ENCODE measurements at regions not wholly inside any gene's neighbourhood (a gene's known extent, or its start where the extent isn't known, plus 50 kb on each side); places are given as distances from the start of the nearest gene placed in this dataset.

DNA sequence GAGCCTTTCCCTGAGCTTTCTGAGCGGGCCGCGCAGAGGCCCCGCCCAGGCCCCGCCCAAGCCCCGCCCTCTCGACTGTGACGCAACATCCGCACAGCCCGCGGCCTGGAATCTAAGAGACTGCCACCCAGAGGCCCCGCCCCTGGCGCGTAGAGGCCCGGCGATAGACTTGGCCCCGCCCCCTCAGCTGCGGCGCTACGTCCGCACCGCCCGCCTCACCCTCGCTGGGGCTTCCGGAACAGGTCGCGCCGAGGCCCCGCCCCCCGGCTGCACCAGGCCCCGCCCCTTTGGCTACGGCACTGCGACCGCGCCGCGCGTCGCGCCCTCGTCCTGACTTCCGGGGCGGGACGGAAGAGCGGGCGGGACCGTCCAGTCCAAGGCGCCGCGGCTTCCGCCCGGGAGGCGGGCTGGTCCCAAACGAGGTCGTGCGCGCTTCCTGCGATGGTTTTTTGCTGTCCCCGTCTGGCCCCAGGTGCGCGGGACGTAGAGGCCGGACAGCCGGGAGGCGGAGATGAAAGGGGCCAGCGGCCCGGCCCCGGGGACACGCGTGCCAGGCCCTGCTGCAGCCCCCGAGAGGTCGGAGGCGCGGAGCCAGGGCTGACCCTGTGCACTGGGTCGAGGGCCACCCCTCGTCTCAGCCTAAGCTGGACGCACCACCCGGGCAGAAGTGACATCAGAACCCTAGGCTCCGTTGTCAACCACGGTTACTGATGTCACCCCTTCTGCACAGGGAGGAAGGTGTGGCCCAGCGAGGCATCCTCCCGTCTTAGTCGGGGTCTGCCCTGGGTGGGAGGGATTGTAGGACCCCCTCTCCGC, 59.0 kb upstream of the WNT7B start:
- Mint-ChIP-seq H3K9me3 (no peaks in the 10 kb centered on the region), H3K27me3 (no peaks in the 10 kb centered on the region), H3K4me3 (peak overlapping the region; percentile 85 to 94 (median 92)), H3K36me3 (no peaks in the 10 kb centered on the region), H3K27ac (peak overlapping the region; percentile 86 to 96 (median 94)), H3K4me1 (peaks cover 8 to 13% (median 10%) of the 10 kb centered on the region in 3 donors)

- peak overlapping the region; percentile 25 to 96 (median 94) for H3K27ac Mint-ChIP-seq
- H3K4me3 Mint-ChIP-seq = peak overlapping the region; percentile 85 to 94 (median 92)
- peaks cover 8 to 13% (median 10%) of the 10 kb centered on the region in 3 donors for H3K4me1 Mint-ChIP-seq
- H3K9me3 Mint-ChIP-seq = no peaks in the 10 kb centered on the region
- no peaks in the 10 kb centered on the region for H3K27me3 Mint-ChIP-seq
- H3K36me3 Mint-ChIP-seq = no peaks in the 10 kb centered on the region
Measured at GRCh38 chr22:46036558-46037408, 59.8 kb upstream of the WNT7B start.

DNA sequence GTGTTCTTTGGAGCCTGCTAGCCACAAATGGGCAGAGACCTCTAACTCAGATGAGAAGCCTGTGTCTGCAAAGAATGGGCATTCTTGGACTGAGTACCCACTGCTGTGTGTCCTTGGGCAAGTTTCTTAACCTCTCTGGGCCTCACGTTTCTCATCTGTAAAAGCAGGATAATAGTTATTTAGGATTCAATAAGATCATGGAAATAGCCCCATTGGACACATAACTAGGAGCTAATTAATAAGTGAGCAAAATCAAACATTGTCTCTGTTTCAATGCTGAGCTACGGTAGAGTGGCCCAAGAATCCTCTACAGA, 61.2 kb upstream of the WNT7B start:
- no peaks in the 10 kb centered on the region for H3K36me3 Mint-ChIP-seq
- no peaks in the 10 kb centered on the region for H3K9me3 Mint-ChIP-seq
- no peak overlapping the region for H3K27ac Mint-ChIP-seq
- H3K4me1 Mint-ChIP-seq = peaks cover 8 to 13% (median 10%) of the 10 kb centered on the region in 3 donors
- H3K4me3 Mint-ChIP-seq = peak overlapping the region in 1 of 4 donors; percentile 62
- H3K27me3 Mint-ChIP-seq = no peaks in the 10 kb centered on the region

GRCh38 chr22:46038516-46039430, 61.8 kb upstream of the WNT7B start:
- Mint-ChIP-seq H3K36me3 (no peaks in the 10 kb centered on the region), H3K9me3 (no peaks in the 10 kb centered on the region)

GRCh38 chr22:46039535-46039934, 62.6 kb upstream of the WNT7B start:
- no peaks in the 10 kb centered on the region for H3K9me3 Mint-ChIP-seq
- H3K4me1 Mint-ChIP-seq = peaks cover 11 to 18% (median 13%) of the 10 kb centered on the region in 3 donors
- peak overlapping the region in 1 of 4 donors; percentile 3 for H3K4me3 Mint-ChIP-seq
- H3K27ac Mint-ChIP-seq = peak overlapping the region in 1 of 3 donors; percentile 84
- H3K36me3 Mint-ChIP-seq = no peaks in the 10 kb centered on the region
- H3K27me3 Mint-ChIP-seq = peaks cover 6% of the 10 kb centered on the region

More at GRCh38 chr22:46038516-46039430, 61.8 kb upstream of the WNT7B start:
- Mint-ChIP-seq H3K27ac (peak overlapping the region in 1 of 3 donors; percentile 84), H3K4me1 (peaks cover 8 to 13% (median 13%) of the 10 kb centered on the region in 3 donors), H3K27me3 (peaks cover 3% of the 10 kb centered on the region), H3K4me3 (peak overlapping the region in 2 of 4 donors; percentile 54 to 62)

DNA sequence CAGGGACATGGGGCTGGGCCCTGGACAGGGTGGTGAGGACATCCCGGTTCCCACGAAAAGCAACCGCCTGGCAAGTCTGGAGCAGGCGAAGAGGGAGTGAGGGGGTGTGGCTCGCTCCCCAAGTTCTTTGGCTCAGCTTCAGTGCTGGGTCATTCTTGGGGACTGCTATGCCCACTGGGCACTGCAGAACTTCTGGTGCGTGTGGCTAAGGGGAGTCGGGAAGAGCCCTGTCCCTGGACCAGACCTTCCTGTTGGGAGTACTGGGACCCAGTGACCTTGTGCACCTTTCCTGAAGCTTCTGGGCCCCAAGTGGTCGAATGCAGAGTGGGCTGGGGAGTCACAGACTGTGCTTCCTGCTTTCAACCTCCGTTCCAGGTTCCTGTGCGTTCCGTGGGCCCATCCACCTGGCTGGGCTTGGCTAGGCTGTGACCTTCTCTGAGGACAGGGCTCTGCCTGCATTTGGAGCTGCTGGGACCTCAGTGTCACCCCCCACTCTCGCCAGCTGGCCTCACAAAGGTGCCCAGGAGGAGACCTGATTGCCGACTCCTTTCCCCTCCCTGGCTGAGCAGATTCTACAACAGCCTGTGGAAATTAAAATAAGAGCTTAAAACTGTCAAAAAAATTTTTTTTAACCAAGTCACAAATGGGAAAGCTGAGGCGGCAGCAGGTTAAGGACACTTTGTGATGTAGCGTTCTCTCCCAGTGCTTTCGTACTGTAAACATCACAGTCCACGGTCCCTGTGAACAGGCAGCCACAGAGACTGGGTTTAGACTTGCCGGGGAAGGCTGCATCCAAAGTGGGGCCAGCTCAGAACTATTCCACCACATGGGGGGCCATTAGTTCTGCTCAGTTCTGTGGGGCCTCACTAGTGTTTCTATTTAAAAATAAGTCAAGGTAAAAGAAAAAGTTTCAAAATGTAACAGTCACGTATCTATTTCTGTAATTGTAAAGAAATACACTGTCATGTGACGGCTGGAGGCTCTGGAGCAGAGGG, 63.8 kb upstream of the WNT7B start:
- Mint-ChIP-seq H3K9me3 (no peaks in the 10 kb centered on the region), H3K36me3 (no peaks in the 10 kb centered on the region), H3K27me3 (peaks cover 6% of the 10 kb centered on the region), H3K27ac (no peak overlapping the region), H3K4me1 (peaks cover 7 to 14% (median 7%) of the 10 kb centered on the region in 3 donors), H3K4me3 (no peak overlapping the region)

GRCh38 chr22:46041642-46042041, 64.7 kb upstream of the WNT7B start:
- no peaks in the 10 kb centered on the region for H3K9me3 Mint-ChIP-seq
- H3K4me3 Mint-ChIP-seq = no peak overlapping the region
- H3K27me3 Mint-ChIP-seq = peaks cover 6% of the 10 kb centered on the region
- H3K27ac Mint-ChIP-seq = no peak overlapping the region
- H3K4me1 Mint-ChIP-seq = peaks cover 9 to 19% (median 13%) of the 10 kb centered on the region in 3 donors
- H3K36me3 Mint-ChIP-seq = no peaks in the 10 kb centered on the region

DNA sequence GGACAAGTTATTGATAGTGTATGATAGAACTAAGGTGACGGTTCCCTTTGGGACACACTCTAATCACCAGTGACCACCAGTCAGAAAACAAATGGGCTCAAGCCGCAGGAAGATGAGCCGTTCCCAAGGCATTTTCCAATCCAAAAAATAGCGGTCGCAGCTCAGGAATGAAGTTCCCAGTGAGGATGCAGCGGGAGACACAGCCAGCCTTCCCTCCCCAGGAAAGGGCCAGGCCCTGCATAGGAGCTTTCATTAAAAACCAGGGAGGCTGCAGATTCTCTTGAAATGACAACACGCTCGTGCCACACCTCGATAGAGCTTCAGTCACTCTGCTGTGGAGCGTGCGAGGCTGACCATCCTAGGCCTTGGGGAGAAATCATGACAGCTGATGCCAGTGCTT, 65.8 kb upstream of the WNT7B start:
- Mint-ChIP-seq H3K4me3 (peak overlapping the region in 1 of 4 donors; percentile 57), H3K27ac (no peak overlapping the region), H3K27me3 (peaks cover 6% of the 10 kb centered on the region), H3K4me1 (peaks cover 12 to 18% (median 14%) of the 10 kb centered on the region in 3 donors), H3K36me3 (no peaks in the 10 kb centered on the region), H3K9me3 (no peaks in the 10 kb centered on the region)

GRCh38 chr22:46043339-46043738, 66.4 kb upstream of the WNT7B start:
- peak overlapping the region; percentile 61 to 94 (median 83) for H3K4me3 Mint-ChIP-seq
- H3K27me3 Mint-ChIP-seq = peaks cover 6% of the 10 kb centered on the region
- H3K27ac Mint-ChIP-seq = no peak overlapping the region
- H3K36me3 Mint-ChIP-seq = no peaks in the 10 kb centered on the region
- no peaks in the 10 kb centered on the region for H3K9me3 Mint-ChIP-seq
- H3K4me1 Mint-ChIP-seq = peaks cover 14 to 20% (median 17%) of the 10 kb centered on the region in 3 donors

GRCh38 chr22:46043816-46044620, 67.1 kb upstream of the WNT7B start:
- Mint-ChIP-seq H3K27me3 (peaks cover 6% of the 10 kb centered on the region), H3K36me3 (no peaks in the 10 kb centered on the region), H3K27ac (peak overlapping the region; percentile 64 to 78 (median 77)), H3K4me3 (peak overlapping the region; percentile 81 to 95 (median 90)), H3K9me3 (no peaks in the 10 kb centered on the region), H3K4me1 (peaks cover 14 to 20% (median 18%) of the 10 kb centered on the region in 3 donors)

DNA sequence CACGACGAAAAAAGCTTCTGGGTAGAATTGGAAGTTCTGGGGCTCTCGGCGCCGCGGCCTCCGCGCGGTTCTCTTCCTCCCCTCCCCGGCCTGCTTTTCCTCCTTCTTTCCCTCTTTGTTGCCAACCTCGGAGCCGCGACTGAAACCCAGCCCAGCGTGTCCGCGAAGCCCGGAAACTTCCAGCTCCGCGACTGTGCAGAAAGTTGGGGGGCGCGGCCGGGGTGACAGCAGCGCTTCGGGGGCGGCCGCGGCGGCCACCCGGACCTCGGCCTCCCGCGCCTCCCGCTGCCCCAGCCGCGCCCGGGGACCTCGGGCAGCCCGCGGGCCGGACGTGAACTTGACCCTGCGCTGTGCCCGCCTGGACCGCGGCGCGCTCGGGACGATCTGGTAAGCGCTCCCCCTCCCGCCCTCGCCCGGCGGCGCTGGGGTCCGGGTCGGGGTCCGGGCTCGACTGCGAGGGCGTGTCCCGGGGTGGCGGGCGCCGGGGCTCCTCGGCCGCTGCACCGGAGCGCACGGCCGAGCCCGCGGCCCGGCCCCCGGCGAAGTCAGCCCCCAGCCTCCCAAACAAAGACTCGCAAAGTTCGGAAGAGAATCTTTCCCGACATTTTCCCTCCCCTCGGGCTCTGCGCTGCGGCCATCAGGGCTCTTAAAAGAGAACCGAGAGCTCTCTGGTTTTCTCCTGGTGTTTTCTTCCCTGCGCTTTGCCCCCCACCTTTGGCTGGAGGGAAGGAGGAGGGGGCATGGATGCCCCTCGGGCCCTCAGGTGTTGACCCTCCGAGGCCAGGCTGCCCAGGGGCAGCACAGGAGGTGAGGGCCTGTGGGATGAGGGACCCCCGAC, 67.9 kb upstream of the WNT7B start:
- Mint-ChIP-seq H3K4me3 (peak overlapping the region; percentile 81 to 95 (median 90)), H3K36me3 (no peaks in the 10 kb centered on the region), H3K4me1 (peaks cover 14 to 21% (median 18%) of the 10 kb centered on the region in 3 donors), H3K9me3 (no peaks in the 10 kb centered on the region), H3K27me3 (peaks cover 6% of the 10 kb centered on the region), H3K27ac (peak overlapping the region; percentile 64 to 78 (median 77))
